ENCODE measurements at regions not wholly inside any gene's neighbourhood (a gene's known extent, or its start where the extent isn't known, plus 50 kb on each side); places are given as distances from the start of the nearest gene placed in this dataset.

DNA sequence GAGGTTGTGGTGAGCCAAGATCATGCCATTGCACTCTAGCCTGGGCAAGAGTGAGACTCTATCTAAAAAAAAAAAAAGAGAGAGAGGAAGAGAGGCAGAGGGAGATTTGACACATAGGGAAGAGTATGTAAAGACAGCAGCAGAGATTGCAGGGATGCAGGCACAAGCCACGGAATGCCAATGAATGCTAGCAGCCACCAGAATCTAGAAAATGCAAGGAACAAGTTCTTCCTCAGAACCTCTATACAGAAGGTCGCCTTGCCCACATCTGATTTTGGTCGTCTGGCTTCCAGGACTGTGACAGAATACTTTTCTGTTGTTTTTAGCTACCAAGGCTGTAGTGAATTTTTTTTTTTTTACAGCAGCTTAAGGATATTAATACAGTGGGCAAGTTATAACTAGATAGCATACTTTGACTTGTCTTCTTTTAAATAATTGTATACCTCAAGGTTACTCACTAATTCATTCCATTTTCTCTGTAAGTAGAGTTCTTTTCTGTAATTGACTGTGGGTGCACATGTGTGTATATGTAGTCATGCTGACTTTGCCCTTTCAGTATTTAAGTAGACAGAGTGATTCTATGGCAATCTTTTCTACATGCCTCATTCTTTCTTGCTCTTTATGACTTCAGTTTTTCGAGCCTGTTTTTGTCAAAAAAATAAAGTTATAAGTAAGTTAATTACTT, 402.2 kb downstream of the GJA1 start:
- no peak for DNase-seq

DNA sequence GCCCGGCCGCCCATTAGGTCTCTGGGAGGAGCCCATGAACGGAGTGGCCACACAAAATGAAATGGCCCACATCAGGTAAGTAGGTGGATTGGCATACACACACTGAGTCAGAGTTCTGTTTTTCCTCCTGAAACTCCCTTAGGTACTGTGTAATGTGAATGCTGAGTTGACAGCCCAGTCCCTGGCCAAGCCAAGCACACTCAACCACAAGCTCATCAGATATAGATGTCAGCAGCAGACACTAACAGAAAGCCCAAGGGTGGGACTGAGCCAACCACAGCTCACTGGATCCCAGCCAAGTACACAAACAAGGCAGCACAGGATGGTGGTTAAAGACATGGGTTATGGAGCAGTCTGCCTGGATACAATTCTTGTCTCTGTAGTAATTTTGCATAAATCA, 403.4 kb downstream of the GJA1 start:
- no peak for DNase-seq

DNA sequence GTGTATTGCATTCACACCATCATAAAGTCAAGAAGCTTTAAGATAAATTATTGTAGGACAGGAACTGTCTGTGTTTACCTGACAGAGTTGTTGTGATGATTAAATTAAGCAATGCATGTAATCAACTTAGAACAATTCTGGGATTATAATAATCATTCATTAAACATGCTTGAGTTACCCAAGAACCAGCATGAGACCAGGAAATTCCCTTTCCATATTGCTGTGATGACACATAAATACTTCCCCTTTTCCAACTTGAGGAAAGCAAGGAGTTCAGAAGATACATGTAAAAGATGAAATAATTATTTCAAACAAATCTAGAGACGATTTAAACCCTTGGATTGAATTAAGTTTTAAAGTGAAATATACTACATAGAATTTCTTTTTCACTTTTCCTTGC, 404.4 kb downstream of the GJA1 start:
- no peak for DNase-seq

DNA sequence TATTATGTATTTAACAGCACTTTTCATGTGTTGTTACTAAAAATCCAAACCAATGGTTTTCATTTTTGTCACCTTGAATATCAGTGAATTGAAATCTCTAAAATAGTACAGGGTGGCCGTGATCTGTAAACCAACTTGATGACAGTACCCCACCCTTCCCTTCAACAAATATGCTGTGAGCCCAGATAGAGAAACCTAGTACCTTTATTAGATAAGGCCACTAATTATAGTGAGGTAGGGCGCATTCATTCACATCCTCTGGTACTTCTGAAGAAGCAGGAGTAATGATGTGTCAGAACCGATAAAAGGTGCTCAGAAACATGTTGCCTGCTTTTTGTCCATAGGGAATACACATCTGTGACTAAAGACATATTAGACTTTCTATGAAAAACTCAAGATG, 409.5 kb downstream of the GJA1 start:
- no peak for DNase-seq

DNA sequence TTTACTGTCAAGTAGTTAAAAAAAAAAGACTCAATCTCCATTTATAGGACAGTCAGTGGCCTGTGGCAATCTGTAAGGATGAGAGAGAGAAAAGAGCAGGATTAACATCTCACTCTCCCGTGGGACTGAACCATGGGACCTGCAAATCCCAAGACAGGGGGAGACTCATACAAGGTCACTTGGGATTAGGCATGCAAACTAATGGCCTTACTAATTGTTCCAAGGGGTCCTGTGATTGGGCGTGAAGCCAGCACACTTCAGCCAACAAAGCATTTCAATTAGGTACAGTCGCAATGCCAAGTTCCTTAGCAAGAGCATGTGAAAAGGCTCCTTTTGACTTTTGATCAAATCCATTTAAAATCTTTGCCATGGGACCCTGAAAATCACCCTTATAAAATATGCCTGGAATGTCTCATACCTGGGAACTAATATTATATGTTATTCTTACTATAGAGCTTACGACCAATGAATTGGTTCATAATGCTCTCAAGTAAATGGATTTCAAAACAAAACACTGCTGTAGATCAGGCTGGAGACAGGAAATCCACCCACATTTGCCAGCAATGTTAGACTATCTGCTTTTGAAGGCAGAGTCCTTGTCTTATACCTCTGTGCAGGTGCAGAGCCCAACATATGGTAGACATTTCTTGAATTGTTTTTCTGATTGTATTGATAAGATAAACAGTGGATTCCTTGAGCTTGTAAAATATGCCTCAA, 412.5 kb downstream of the GJA1 start:
- no peak for DNase-seq

DNA sequence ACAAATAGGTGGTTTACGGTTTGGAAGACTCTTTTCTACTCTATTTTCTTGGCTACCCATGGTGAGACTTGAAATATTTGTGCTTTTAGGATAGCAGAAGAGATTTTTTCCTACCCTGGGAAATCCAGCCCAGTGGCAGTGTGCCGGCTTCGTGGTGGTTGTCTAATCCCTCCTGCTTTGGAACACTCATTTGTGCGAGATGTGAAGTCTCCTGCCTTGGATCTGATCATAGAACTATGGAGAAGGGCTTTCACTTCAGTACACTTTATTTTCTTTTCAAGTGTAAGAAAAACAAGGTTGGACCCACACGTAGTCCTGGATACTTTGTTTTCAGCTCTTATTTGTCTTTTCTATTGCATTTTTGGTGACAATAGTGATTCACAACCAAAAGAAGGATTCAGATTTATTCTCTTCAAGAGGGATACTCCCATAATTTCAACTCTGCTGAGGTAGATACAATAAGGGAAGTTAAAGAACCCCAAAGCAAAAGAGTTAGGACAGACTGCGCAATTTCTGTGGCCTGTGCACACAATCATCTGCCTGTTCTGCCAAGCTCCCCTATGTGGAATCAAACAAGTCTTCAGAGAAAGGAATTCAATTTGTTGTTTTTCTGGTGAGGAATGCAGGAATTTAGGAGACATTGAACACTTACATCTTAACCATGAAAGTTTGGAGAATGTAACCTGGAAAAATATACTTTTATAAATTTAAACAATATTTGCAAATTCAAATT, 413.2 kb downstream of the GJA1 start:
- no peak for DNase-seq

DNA sequence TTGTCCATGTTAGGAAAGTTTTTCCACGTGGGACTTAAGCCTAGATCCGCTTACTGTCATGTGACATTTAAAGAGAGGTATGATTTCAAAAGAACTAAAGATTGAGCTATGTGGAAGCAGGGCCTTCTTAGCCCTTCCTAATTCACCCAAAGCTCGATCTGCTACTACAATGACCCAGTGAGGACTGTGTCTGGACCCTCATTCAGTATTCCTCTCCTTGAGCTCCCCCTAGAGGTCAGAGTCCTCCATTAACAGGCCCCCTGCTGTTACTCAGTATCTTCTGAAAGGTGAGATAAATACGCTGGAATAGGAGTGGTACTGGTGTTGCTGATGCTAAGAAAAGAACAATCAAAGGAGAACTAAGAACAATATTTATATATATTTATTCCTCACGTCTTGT, 414.0 kb downstream of the GJA1 start:
- peak; percentile 36 for DNase-seq

DNA sequence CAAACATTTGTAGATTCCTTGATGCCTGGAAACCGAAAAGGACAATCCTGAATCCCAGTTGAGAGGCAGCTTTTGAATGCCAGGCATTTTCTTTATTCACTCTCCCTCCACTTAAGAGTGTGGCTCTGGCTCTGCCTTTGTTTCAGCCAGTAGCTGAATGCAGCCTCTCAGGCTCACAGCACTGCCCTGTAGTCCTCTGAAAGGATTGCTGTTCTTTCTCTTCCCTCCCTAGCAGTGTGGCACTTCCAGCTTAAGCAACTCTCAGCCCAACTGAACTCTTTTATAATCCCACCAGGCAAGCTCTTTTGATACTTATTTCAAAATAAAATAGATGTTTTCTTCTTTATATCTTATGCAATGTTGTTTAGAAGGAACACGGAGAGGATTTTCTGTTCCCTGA, 415.6 kb downstream of the GJA1 start:
- DNase-seq = no peak

DNA sequence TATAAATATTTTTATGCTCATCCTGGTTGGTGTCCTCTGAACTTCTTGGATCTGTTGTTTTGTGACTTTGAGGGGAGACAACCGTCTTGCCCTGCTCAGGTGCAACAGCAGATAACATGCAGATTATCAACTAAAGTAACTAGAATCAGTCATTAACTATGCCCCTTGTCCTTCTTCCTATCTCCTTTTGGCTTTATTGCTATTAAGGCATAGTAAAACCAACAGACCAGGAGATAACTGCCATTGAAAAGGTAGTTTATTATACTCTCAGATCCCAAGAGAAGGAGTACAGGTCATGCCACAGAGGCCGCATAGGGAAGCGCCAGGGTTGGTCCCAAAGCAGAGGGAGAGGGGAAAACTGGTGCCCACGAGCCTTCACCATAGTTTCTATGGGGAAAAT, 418.2 kb downstream of the GJA1 start:
- no peak for DNase-seq

DNA sequence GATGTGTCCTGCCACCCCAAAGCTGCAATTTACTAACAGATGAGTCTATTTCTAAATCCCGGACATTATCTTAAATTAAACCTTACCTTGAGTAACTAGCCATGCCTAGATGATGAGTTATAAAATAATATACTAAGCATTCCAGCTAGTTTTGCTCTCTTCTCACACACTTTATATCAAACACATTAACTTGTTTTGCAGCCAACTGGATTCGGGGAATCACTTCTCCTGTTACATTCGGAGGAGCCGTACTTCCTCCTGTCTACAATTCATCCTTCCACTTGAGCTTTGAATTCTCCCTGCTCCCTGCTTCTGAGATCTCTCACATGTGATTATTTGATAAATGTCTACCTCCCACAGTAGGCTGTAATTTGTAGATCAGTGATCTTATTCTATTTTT, 420.1 kb downstream of the GJA1 start:
- DNase-seq = no peak

DNA sequence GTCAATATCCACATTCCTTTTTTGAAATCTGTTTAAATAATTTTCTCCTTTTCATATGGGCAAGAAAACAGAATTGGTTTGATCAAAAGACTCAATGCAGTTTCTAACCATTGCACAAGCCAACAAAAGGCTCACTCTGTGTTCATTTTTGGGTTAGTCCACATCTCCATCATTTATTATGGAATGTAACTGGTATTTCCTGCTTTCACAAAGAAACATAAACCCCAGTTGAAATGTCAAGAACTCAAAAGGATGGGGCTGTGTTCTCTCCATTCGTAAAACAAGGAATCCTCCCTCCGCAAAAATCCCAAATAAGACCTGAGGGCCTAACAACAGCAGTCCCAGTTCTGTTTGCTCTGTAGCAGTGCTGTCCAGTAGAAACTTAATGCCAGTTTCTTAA, 420.9 kb downstream of the GJA1 start:
- no peak for DNase-seq

DNA sequence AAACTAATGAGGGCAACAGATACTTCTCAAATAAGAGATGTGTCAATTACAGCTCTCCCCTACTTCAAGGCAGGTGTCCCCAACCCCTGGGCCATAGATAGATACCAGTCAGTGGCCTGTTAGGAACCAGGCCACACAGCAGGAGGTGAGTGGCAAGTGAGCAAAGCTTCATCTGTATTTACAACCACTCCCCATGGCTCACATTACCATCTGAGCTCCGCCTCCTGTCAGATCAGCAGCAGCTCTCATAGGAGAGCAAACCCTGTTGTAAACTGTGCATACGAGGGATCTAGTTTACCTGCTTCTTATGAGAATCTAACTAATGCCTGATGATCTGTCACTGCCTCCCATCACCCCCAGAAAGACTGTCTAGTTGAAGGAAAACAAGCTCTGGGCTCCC, 422.1 kb downstream of the GJA1 start:
- no peak for DNase-seq

DNA sequence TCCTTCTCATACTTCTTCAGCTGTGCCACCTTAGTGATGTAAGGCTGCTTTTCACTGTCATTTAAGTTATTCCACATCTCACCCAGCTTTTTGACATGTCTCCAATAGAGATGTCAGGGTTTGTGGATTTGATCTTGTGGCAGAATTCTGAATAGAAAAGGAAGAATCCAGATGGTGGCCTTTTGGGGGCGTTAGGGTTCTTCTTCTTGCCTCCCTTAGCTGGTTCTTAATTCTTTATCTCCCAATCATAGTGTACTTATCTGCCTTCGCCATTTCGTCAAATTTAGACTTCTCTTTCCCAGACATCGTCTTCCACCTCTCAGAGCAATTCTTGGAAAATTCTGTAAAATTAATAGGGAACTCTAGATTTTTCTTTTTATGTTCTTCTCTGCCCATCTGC, 422.9 kb downstream of the GJA1 start:
- DNase-seq = no peak

DNA sequence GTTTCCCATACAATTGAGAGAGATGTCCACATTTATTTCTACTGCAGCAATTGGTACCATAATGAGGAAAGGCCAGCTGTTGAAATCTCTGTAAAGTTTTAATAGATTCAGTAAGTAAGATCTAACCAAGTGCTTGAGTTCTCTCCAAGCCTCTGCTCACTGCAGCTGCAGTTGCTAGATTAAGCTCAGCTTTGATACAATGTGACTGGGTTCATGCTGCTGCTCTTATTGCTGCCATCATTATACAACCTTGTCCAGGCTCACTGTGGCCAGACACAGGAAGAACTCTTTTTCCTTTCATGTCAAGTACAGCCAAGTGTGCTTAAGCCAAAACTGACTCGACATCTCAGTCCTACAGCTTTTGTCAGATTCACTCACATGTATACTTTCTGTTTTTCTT, 423.5 kb downstream of the GJA1 start:
- no peak for DNase-seq

DNA sequence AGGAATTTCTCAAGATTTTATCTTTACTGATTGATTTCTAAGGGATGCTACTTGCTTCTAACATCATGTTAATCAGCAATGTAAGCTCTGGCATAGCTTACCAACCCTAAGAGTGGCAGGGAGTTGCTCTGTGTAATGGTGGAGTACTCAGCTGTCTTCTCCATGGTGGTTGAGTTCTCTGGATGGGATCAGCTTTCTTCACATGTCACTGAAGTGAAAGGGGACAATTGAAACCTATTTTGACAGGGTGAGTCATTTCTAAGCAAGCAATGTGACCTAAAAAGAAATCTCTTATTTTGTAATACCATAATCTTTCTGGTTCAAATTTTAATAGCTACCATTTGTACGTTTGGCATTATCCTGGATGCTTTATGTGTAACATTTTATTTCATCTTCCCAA, 430.4 kb downstream of the GJA1 start:
- DNase-seq = no peak

DNA sequence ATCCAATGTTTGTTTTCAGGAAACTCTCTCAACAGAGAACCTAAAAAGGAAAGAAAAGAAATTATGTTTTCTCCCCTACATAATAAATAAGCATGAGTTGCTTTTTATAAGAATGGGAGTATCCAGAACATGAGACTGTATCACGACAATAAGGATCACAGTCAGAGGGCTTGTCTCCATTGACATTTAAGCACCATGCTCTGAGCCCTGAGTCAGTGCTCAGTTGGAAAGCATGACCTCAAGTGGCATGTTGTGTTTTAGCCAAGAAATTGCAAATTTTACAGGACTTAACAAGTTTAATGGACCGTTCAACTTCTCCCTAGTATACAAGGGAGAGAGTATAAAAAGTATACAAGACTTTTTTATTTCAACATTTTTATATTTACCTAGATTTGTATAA, 431.6 kb downstream of the GJA1 start:
- DNase-seq = no peak

DNA sequence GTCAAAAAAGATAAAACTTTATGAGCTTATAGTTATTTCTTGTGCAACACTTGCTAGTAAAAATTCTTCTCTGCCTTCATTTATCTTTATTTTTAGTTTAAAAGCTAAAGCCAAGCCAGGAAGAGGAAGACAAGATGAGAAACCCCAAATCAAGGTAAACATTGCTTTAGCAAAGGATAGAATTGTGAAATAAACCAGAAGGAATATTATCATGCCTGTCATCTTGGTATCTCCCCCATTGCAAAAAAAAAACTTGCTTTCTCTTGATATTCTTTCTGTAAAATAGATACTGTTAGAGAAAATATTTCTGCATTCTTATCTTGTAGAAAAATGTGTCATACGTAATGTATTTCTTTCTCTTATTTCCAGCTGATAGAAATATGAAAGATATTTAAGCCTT, 432.8 kb downstream of the GJA1 start:
- DNase-seq = no peak

DNA sequence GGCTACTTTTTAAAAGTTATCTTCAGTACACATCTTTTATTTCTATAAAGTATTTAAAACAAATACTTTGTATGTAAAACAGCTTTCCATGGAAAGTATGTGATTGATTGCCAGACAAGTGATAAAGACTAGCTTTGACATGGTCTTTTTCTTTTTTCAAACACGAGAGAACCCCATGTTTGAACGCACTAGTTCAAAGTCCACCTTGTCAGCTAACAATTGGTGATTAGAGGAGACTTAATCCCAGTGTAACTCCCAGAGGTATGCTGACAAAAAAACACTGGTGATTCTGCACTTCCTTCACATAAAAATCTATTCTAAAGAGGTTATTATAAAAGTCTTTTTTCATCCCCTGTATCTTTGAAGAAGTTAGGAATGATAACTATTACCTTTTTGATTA, 438.1 kb downstream of the GJA1 start:
- no peak for DNase-seq

DNA sequence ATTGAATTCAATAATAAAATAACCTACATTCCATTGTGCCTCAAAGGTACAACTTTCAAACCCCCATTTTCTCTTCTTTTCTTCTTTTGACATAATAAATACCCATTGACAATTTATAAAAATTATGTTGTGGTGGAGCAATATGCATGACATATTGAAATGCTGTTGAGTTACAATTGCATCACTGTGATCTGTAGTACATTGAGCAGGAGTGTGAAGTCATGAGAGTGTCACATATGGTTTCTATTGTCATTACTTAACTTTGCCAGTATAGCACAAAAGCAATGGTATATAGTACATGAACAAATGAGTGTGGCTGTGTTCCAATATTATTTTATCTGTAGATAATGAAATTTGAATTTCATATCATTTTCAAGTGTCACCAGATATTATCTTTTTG, 441.3 kb downstream of the GJA1 start:
- no peak for DNase-seq

DNA sequence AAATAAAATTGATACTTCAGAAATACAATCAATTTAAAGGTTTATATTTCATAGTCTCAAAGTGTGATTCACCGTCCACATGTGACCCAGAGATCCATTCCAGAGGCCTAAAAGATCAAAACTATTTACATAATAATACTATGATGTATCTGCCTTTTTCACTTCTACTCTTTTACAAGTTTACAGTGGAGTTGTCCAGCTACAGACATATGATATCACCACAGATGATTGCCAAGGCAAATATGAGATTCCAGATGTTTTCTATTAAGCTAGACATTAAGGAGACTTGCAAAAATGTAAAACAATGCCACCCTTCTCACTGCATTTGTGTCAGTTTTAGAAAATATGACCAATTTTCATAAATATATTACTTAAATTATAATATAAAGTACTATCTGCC, 443.7 kb downstream of the GJA1 start:
- no peak for DNase-seq

DNA sequence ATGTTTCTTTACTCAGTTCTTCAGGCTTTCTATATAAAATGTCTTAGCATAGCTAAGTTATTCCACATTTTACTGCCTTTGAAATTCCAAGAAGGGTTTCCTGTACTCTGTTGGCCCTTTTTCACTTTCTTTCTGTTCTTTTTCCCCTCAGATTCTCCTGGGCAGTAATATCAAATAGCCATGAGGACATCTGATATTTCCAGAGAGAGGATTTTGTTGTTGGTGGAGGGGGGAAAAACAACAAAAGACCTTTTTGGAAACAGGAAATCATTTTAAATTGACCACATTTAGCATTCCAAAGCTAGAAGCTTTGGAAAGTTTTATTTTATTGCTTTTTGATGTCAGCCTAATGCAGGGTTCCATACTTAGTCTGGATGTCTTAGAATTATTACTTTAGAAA, 445.4 kb downstream of the GJA1 start:
- DNase-seq = no peak

DNA sequence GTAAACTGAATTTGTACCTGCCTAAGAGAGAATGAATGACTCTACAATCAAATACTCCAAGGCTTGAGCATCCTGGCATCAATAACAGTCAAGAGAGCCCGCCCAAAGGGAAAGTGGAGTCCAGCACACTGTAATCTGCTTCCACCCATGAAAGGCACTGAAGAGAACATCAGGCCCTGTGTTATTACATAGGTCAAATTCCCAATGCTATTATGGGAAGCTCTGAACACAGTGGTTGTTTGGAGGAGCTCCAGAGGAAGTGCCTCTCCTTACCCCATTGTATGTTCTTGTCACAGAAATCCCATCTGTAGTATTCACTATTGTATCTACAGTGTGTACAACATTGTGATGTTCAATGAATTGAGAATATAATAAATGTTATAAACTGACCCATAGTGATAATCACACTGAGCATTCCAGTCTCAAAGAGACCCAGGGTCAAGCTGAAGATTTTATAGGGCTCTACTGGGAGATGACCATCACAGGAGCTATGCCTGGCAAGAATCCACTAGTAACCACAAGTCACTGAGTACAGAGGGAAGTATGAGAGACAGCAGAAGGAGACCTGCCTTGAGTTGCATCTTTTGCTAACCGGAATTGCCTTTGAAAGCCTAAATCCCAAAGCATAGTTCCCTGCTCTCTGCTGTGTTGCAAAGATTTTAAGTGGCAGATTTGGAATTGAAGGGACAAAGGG, 446.7 kb downstream of the GJA1 start:
- DNase-seq = no peak

DNA sequence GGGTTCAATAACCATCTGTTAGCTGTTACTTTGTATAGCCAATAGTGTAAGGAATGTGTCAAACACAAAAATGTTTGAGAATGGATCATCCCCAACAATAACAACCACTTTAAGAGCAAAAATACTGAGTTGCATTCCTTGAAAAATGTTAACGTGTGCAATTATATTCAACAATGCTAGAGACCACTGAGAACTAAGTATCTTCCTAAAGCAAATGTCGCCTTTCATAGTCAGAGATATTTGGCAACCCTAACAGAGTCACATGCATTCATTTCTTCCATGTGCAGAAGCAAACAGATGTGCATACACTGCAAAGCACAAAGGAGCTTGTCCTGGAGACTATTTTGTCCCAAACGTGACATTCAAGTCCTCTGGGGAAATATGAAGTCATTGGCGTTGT, 448.6 kb downstream of the GJA1 start:
- DNase-seq = no peak

DNA sequence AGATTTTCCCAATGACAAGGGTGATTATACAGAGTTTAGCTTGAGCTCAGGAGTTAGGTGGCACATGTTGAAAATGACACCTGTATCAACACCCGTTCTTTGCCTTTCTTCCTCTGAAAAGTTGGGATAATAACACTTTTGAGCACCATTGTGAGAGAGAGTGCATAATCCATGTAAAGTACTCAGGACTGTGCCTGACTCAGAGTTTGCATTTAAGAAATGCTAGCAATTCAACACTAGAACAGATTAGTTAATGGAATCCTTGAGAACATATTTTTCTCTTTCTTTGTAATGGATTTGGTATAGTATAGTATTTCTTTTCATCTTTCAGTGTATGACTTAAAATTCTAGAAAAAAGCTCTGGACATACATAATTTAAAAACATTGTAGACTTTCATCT, 449.2 kb downstream of the GJA1 start:
- DNase-seq = no peak

Measured in SHP77 treated with DMSO at 0.1 percent for 48 hours (cell line).